Osteocyte (in vitro differentiated cells): ENCODE measurements at regions not wholly inside any gene's neighbourhood (a gene's known extent, or its start where the extent isn't known, plus 50 kb on each side); places are given as distances from the start of the nearest gene placed in this dataset.
"Not testable (repeated sequence)": the region's sequence is repeated elsewhere in the genome, so short reads cannot be mapped to it uniquely, and the experiment has no call there.

Experiments used
- DNase-seq: peaks from one replicate; pipeline ENCODE4 v3.0.0; 2021; ENCODE audit warnings: mixed read lengths; ENCODE audit not compliant: unreplicated experiment; ENCODE audit errors: extremely low spot score
- H3K27ac Mint-ChIP-seq: one replicate; pipeline ENCODE4 v1.8.0; 2021; ENCODE audit warnings: mild to moderate bottlenecking, mixed read lengths; ENCODE audit not compliant: unreplicated experiment
- H3K27me3 Mint-ChIP-seq: one replicate; pipeline ENCODE4 v1.8.0; 2021; ENCODE audit warnings: mixed read lengths; ENCODE audit not compliant: unreplicated experiment
- H3K36me3 Mint-ChIP-seq: one replicate; pipeline ENCODE4 v1.8.0; 2021; ENCODE audit warnings: mixed read lengths; ENCODE audit not compliant: unreplicated experiment
- H3K4me1 Mint-ChIP-seq: one replicate; pipeline ENCODE4 v1.8.0; 2021; ENCODE audit warnings: mixed read lengths; ENCODE audit not compliant: unreplicated experiment
- H3K4me3 Mint-ChIP-seq: one replicate; pipeline ENCODE4 v1.8.0; 2021; ENCODE audit warnings: mild to moderate bottlenecking, moderate library complexity, mixed read lengths; ENCODE audit not compliant: unreplicated experiment
- H3K9me3 Mint-ChIP-seq: one replicate; pipeline ENCODE4 v1.8.0; 2021; ENCODE audit warnings: mixed read lengths; ENCODE audit not compliant: unreplicated experiment
- TF ChIP-seq, protein P1 (sequence below): fragments of 200-600 bp; sonication (generic); IDR thresholded peaks from 2 replicates; pipeline ENCODE4 v1.5.0; 2021; ENCODE audit warnings: antibody characterized with exemption, mild to moderate bottlenecking, moderate library complexity

DNA sequence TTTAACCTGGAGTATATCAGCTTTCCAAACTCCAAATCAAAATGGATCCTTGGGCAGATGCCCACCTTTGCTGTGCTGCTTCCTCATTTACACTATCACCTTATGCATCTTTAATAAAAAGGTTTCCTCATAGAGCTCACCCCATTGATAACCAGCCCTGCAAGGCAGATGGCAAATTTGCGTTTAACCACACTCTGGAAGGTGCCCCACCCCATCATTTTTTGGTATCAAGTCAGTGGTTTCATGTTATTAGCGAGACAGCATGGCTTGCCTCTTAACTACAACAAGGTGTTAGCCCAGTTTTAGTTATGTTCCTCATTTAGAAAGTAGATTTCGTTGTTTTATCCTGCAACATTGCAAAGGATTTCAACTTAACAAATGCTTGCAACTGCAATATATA is 214.0 kb upstream of the WDFY3 start:
- H3K4me1 Mint-ChIP-seq: no peaks in the 10 kb centered on the region
- TF ChIP-seq, protein P1, sequence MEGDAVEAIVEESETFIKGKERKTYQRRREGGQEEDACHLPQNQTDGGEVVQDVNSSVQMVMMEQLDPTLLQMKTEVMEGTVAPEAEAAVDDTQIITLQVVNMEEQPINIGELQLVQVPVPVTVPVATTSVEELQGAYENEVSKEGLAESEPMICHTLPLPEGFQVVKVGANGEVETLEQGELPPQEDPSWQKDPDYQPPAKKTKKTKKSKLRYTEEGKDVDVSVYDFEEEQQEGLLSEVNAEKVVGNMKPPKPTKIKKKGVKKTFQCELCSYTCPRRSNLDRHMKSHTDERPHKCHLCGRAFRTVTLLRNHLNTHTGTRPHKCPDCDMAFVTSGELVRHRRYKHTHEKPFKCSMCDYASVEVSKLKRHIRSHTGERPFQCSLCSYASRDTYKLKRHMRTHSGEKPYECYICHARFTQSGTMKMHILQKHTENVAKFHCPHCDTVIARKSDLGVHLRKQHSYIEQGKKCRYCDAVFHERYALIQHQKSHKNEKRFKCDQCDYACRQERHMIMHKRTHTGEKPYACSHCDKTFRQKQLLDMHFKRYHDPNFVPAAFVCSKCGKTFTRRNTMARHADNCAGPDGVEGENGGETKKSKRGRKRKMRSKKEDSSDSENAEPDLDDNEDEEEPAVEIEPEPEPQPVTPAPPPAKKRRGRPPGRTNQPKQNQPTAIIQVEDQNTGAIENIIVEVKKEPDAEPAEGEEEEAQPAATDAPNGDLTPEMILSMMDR: no peak
- no peak overlapping the region for H3K4me3 Mint-ChIP-seq
- no peaks in the 10 kb centered on the region for H3K36me3 Mint-ChIP-seq
- peaks cover 9% of the 10 kb centered on the region for H3K27me3 Mint-ChIP-seq
- no peak for DNase-seq
- no peak overlapping the region for H3K27ac Mint-ChIP-seq
- no peaks in the 10 kb centered on the region for H3K9me3 Mint-ChIP-seq

DNA sequence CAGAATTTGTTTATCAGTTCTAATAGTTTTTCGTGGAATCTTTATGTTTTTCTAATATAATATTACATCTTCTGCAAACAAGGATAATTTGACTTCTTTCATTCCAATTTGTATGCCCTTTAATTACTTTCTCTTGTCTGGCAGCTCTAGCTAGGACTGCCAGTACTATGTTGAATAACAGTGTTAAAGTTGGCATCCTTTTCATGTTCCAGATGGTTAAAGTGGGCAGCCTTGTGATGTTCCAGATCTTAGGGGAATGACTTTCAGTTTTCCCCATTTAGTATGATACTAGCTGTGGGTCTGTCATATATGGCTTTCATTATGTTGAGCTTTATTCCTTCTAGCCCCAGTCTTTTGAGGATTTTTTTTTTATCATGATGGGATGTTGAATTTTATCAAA is 220.6 kb upstream of the WDFY3 start:
- Mint-ChIP-seq H3K27me3 (peaks cover 7% of the 10 kb centered on the region), H3K4me3 (no peak overlapping the region), H3K4me1 (no peaks in the 10 kb centered on the region), H3K27ac (no peak overlapping the region), H3K36me3 (no peaks in the 10 kb centered on the region), H3K9me3 (peaks cover 13% of the 10 kb centered on the region)
- no peak for DNase-seq
- TF ChIP-seq, protein P1: no peak

DNA sequence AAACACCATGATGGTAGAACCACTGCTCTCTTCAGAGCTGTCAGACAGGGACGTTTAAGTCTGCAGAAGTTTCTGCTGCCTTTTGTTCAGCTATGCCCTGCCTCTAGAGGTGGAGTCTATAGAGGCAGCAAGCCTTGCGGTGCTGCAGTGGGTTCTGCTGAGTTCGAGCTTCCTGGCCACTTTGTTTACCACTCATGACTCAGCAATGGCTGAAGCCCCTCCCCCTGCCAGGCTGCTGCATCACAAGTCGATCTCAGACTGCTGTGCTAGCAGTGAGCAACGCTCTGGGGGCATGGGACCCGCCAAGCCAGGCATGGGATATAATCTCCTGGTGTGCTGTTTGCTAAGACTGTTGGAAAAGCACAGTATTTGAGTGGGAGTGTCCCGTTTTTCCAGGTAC is 229.5 kb upstream of the WDFY3 start:
- H3K36me3 Mint-ChIP-seq, DNase-seq, H3K27me3 Mint-ChIP-seq, H3K4me1 Mint-ChIP-seq, H3K4me3 Mint-ChIP-seq, H3K27ac Mint-ChIP-seq: not testable (repeated sequence)
- H3K9me3 Mint-ChIP-seq: peaks cover 32% of the 10 kb centered on the region

DNA sequence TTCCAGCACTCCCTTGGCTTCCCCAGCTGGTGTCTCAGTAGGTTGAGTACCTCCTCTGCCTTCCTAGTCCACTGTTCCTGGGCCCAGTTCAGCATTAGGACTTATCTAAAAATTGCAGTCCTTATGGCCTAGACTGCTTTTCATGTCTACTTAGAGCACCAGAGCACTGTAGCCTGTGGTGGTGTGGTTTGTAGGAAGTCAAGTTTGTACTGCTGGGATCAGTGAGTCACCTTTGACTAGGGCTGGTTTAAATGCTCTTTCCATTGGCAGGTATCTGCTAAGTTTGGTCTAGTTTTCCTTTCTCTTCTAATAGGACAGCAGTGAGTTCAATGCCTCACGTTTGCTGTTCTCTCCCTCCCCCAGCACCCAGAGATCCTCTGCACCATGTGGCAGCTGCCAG is 233.6 kb upstream of the WDFY3 start:
- DNase-seq: no peak
- Mint-ChIP-seq H3K4me3 (no peak overlapping the region), H3K9me3 (peaks cover 41% of the 10 kb centered on the region), H3K27ac (no peak overlapping the region), H3K27me3 (no peaks in the 10 kb centered on the region), H3K36me3 (no peaks in the 10 kb centered on the region), H3K4me1 (no peaks in the 10 kb centered on the region)
- TF ChIP-seq, protein P1: no peak

DNA sequence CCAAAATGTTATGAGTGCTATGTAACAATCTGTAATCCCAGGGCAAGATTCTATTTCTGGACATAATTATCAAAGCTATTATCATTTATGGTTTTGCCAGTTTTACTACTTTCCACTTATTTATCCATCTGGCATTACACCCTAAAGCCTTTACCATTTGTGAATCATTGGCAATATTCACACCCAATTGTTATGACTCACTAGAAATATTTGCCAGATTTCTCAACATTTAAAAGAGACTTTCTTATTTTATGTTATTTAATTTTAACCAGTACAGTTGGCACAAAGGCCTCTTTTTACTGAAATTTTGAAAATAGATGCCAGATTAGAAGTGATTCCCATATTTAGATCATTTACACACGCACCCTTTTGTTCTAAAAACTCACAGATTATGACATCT is 242.7 kb upstream of the WDFY3 start:
- H3K36me3 Mint-ChIP-seq: no peaks in the 10 kb centered on the region
- DNase-seq: no peak
- peaks cover under 1% of the 10 kb centered on the region for H3K27me3 Mint-ChIP-seq
- H3K4me1 Mint-ChIP-seq: no peaks in the 10 kb centered on the region
- TF ChIP-seq, protein P1: no peak
- no peak overlapping the region for H3K27ac Mint-ChIP-seq
- H3K4me3 Mint-ChIP-seq: no peak overlapping the region
- peaks cover 15% of the 10 kb centered on the region for H3K9me3 Mint-ChIP-seq

DNA sequence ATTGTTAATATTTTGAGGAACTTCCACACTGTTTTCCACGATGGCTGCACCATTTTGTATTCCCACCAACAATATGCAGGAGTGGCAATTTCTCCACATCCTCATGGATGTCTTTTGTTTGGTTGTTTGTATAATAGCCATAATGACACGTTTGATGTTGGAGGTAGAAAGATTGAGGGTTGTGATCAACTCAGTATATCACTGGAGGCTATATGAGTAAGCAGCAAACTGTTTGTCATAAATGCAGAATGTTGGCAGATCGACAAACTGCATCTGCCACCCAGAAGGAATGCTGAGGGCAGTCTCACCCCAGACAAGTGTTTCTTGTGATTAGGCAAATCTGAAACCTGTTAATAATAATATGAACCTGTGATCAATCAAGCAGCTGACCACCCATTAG is 243.9 kb upstream of the WDFY3 start:
- Mint-ChIP-seq H3K27me3 (peaks cover 2% of the 10 kb centered on the region), H3K4me1 (no peaks in the 10 kb centered on the region), H3K27ac (no peak overlapping the region), H3K9me3 (peaks cover 8% of the 10 kb centered on the region), H3K4me3 (no peak overlapping the region), H3K36me3 (no peaks in the 10 kb centered on the region)
- DNase-seq: no peak
- TF ChIP-seq, protein P1: no peak

DNA sequence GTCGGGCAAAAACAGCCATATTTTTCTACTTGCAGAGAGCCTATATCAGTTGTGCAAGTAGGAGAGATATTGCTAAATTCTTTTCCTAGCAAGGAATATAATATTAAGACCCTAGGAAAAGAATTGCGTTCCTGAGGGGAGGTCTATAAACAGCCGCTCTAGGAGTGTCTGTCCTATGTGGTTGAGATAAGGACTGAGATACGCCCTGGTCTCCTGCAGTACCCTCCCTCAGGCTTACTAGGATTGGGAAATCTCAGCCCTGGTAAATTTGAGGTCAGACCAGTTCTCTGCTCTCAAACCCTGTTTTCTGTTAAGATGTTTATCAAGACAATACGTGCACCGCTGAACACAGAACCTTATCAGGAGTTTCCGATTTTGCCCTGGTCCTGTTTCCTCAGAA is 250.1 kb upstream of the WDFY3 start:
- H3K9me3 Mint-ChIP-seq: peaks cover 26% of the 10 kb centered on the region
- H3K4me1 Mint-ChIP-seq, H3K27ac Mint-ChIP-seq, H3K36me3 Mint-ChIP-seq, H3K27me3 Mint-ChIP-seq, H3K4me3 Mint-ChIP-seq, DNase-seq: not testable (repeated sequence)
